GM21360 (cell line): ENCODE measurements at regions not wholly inside any gene's neighbourhood (a gene's known extent, or its start where the extent isn't known, plus 50 kb on each side); places are given as distances from the start of the nearest gene placed in this dataset.

Experiments
- ATAC-seq: cut with Tn5 transposase; IDR thresholded peaks from one replicate; pipeline ENCODE4 v1.9.1; 2021; ENCODE audit warnings: mild to moderate bottlenecking, moderate library complexity; ENCODE audit not compliant: unreplicated experiment

DNA sequence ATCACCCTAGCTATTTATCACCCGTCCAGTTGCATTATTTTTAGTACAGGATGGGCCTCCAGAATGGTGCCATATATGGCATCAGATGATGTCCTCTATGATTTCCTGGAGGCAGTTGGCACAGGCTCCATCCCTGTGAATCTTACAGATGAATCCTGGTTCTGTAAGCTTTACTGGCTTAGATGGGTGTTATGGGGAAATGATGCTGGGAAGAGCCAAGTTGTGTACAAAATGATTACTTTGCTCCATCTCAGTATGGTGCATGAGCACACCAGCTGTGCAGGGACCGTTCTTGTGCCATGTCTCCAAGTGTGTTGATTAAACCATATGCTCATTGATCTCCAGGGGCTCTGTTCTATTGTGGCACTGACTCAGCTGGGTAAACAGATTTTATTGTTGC lies 755.7 kb downstream of the TLR4 start:
- ATAC-seq, result no peak

DNA sequence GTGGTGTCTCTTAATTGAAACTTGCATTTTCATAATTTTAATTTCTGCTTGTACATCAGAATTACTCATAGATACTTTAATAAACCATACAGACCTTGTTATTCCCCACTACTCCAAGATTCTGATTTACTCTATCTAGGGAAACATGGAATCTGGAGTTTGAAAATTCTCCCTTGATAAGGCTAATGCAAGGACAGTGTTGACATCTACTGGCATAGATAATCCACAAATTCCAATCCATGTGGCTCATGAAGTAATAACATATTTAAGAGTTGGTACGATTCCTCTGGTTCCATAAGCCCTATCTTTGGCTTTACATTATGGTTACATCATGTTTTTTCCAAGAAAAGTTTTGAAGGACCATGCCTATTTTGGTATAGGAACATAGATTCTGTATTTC lies 759.2 kb downstream of the TLR4 start:
- no peak for ATAC-seq

DNA sequence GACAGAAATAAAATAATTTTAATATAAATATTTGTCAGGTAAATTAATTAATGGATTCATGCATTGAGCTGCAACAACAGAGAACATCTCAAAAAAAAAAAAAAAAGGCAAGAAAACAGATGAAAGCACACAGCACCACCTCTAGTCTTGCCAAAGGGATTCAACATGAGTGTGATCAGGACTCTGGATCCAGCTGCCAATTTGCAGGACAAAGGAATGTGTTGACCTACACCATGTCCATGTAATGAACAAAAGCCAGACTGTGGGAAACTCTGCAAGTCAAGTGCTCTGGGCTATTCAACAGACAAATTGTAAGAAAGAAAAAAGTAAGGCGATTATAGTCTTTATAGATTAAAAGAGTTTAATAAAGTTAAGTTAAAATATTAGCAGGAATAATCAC lies 769.3 kb downstream of the TLR4 start:
- ATAC-seq, result no peak

GRCh38 chr9:118478752-118479151 lies 774.5 kb downstream of the TLR4 start:
- ATAC-seq, result no peak

DNA sequence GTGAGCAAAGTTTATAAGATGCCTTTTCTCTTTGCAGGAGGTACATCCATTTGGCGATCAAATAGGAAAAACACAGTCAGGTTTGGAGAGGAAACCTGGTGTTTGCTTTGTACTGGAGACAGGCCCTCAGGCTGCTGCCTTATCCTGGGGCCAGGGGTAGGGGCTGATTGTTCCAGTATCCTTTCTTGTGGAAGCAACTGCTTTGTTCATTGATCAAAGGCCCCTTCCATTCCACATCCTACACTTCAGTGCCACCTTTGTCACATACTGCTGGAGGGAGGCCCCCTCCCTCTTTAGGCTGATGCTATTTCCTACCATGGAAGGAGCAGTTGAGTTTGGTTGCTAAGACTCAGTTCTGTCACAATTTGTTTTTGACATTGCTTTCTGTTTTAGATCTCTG lies 778.1 kb downstream of the TLR4 start:
- no peak for ATAC-seq

DNA sequence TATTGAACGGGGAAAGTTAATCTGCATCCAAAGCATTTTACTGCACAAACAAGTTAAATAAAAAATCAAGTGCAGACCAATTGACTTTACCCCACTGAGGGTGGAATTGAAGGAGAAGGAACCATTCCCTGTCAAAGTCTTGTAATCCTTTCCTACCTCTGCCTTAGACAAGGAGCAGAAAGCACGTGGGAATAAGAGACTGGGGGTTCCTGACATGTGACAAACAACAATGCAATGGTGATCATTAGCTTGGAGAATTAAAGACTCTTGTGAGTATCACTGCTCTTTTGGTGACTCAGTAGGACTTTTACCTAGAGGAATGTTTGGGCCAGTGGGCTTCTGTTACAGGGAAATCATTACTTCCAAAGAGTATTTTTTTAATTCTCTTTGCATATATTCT lies 779.5 kb downstream of the TLR4 start:
- no peak for ATAC-seq

DNA sequence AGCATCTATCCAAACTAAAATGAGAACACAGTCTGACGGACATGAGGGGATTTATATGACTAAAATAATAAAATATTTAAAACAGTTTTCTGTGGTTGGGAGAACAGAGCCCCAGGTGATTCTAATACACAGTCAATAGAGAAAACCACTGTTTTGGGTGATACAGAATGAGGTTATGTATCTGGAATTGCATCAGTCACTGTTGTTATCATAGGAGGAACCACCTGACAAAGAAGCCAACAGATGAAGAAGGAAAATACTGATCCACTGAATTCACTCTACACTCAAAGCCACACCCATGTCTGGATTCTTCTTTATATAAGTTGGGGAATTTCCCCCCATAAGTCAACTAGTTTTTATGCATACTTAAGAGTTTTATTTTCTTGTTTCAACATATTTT lies 799.0 kb downstream of the TLR4 start:
- no peak for ATAC-seq

GRCh38 chr9:118510711-118511110 lies 806.5 kb downstream of the TLR4 start:
- ATAC-seq, result no peak

GRCh38 chr9:118515947-118516346 lies 811.7 kb downstream of the TLR4 start:
- no peak for ATAC-seq

- ATAC-seq, result no peak
Observed at GRCh38 chr9:118521261-118521660, 817.1 kb downstream of the TLR4 start.

DNA sequence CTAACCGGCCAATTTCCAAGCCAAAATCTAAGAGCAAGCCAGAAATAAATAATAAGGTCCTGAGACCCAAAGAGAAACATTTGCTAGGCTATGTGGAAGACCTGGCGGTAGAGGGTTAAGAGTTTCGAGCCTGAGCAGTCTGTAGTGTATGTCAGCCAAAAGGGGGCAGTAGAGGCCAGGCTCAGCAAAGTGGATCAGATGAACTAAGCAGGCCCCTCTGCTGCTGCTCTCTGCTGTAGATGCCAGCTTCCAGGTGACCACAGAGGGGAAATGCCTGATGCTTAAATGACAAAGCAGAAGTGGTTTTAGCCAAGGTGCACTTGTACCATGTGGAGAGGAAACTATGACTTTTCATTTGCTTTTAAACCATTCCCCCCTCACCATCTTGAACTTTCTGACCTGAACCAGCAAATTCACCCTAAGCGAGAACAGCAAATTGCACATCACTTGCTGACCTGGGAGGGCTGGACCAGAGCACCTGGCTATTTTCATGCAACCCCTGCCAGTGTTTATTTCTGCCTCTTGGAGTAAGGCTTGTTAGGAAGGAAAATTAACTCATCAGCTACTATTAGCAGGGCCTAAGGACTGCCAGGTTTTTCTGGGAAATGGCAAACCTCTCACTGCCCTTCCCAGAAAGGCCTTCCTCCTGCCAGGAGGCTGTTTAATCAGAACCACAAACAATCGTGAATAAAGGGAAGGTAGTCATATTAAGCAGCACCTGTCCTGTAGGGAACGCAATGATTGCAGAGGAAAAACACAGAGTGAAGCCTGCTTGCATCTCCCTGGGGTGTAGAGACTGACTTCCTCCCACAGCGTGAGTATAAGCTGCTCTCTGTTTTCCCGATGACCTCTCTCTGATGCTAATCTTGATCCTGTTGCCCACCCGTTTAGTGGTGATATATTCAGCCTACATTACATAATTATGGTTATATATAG lies 818.2 kb downstream of the TLR4 start:
- peak; percentile 97 for ATAC-seq

- no peak for ATAC-seq
Observed at GRCh38 chr9:118527261-118527660, 823.1 kb downstream of the TLR4 start.

GRCh38 chr9:118529210-118529609 lies 825.0 kb downstream of the TLR4 start:
- ATAC-seq, result peak; percentile 66

DNA sequence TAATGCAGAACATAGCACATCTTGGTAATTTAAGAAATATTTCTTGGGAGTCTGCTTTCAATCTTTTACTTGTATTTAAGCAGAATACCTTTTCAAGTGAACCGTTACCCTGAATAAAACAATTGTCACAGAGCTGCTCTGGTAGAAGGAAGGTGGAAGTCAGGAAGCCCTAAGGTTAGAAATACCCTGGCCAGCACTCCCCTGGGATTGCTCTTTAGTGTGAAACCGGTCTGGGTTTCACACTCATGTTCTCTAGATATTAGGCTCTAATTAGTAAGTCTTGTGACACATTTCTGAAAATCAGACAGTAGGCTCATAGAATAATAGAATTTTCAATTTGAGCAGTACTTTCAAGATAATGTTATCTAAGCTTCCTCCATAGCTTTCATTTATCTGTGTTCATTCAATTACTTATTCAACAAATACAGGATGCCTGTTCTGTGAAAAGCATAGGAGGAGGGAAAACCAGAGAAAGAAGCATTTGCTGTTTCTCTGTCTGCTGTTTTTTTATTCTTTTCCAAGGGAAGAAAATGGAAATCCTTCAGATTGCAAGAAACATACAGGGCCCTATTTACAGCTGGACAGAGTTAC lies 825.5 kb downstream of the TLR4 start:
- peak; percentile 95 for ATAC-seq

- no peak for ATAC-seq
Observed at GRCh38 chr9:118532592-118532991, 828.4 kb downstream of the TLR4 start.

GRCh38 chr9:118533101-118533500 lies 828.9 kb downstream of the TLR4 start:
- ATAC-seq, result no peak

DNA sequence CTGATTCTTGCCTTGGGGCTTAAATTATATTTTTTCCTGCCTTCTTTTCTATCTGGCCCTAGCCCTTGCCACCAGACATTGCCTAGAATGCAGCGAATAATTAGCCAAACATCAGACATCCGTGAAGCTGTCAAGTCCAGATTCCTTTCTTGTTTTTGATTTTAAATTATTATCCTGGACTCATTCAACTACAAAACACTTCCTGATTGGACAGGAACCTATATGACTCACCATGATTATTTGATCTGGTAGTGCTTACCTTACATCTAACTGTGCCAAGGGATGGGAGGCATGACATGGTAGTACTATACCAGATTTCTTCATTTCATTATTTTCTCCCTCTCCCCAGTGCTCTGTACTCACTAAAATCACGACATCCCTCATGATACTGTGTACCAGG lies 829.6 kb downstream of the TLR4 start:
- no peak for ATAC-seq

GRCh38 chr9:118536153-118536552 lies 832.0 kb downstream of the TLR4 start:
- ATAC-seq, result no peak

DNA sequence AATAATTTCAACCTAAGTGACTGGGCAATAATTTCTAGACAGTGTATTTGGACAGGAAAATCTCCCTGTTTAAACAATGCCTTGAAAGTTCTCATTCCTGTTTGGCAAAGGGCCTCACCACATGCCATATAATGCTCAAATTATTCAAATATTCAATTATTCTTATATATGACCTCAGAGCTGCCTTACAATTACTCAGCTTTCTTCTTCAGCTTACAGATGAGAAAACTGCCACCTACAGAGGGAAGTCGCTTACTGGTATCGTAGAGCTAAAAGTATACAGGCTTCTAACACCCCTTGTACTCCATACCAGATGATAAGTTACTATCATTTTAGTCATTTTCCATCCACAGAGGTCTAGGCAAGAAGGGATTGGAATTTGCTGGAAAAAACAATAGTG lies 830.3 kb downstream of the BRINP1 start:
- no peak for ATAC-seq

DNA sequence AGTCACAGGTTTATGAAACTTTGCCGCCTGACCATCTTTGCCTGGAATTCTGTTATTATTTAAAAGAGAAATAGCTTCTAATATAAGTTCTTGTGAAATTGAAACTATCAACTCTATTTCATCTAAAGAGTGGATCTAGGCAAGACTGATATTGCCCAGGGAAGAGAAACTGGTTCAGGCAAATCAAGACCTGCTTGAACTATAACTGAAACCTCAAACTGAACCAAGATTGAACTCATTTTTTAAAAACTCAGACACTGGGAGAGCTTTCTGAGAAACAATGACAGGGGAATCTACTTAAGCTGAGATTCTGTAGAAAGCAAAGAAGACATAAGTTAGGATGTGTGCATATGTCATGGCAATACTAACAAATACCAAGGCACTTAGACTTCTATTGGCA lies 815.8 kb downstream of the BRINP1 start:
- ATAC-seq, result no peak

DNA sequence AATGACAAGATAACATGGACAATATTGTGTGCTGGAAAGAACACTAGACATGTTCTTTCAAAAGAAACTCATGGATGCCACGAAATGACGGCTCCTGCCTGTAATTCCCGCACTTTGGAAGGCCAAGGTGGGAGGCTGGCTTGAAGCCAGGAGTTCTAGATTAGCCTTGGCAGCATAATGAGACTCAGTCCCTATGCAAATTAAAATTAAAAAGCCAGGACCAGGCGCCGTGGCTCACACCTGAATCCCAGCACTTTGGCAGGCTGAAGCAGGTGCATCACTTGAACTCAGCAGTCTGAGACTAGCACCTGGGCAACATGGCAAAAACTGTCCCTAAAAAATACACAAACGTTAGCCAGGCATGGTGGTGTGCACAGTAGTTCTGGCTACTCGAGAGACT lies 814.2 kb downstream of the BRINP1 start:
- ATAC-seq, result no peak

- ATAC-seq, result no peak
Observed at GRCh38 chr9:118558026-118558425, 811.2 kb downstream of the BRINP1 start.
